Left lung (tissue), 4 donors: ENCODE measurements at regions not wholly inside any gene's neighbourhood (a gene's known extent, or its start where the extent isn't known, plus 50 kb on each side); places are given as distances from the start of the nearest gene placed in this dataset.
A peak's percentile ranks its signal among the peaks of the same experiment; 100 is the strongest.

ENCODE experiments used
- ATAC-seq: fragments of 200-7000 bp; cut with Tn5 transposase; one replicate; pipeline ENCODE4 v1.9.1; 2020; ENCODE audit warnings: moderate library complexity
- DNase-seq, 4 donors: peaks; one replicate each; pipeline ENCODE4 v3.0.0-alpha.2; 2013 to 2020
- H3K27ac ChIP-seq, 2 donors: fragments of 200-600 bp; sonication (generic) in 1 of 2; one replicate each; pipeline versions ENCODE4 v1.5.0 to v1.8.0; 2020 to 2021
- H3K27me3 ChIP-seq, 2 donors: fragments of 200-600 bp; sonication (generic) in 1 of 2; one replicate each; pipeline versions ENCODE4 v1.5.0 to v1.8.0; 2020 to 2021
- H3K36me3 ChIP-seq, 2 donors: fragments of 200-600 bp; sonication (generic) in 1 of 2; one replicate each; pipeline versions ENCODE4 v1.5.0 to v1.8.0; 2020 to 2021
- H3K4me1 ChIP-seq, 2 donors: fragments of 200-600 bp; one replicate each; pipeline ENCODE4 v1.8.0; 2021
- H3K4me3 ChIP-seq, 2 donors: fragments of 200-600 bp; sonication (generic) in 1 of 2; one replicate each; pipeline versions ENCODE4 v1.5.0 to v1.8.0; 2020 to 2021; ENCODE audit warnings: mild to moderate bottlenecking in 1 of 2
- H3K9me3 ChIP-seq, 2 donors: fragments of 200-600 bp; sonication (generic) in 1 of 2; one replicate each; pipeline versions ENCODE4 v1.5.0 to v1.8.0; 2020 to 2021
- intact Hi-C, 2 donors: fragments of 100-400 bp; cut with DNase I; formaldehyde crosslinking; loops; one replicate each; pipeline versions ENCODE4 v1.11.2 to v1.14.2; 2022
- TF ChIP-seq, protein P1 (sequence below), 2 donors: fragments of 200-600 bp; sonication (generic) in 1 of 2; IDR thresholded peaks; one replicate each; pipeline versions ENCODE4 v1.5.0 to v1.8.0; 2021; ENCODE audit warnings: antibody characterized with exemption in 2 of 2
- donor health status: DM: no; HTN: yes; CAD: no.
- donor health status: DM: no; HTN: no; CAD: no.

DNA sequence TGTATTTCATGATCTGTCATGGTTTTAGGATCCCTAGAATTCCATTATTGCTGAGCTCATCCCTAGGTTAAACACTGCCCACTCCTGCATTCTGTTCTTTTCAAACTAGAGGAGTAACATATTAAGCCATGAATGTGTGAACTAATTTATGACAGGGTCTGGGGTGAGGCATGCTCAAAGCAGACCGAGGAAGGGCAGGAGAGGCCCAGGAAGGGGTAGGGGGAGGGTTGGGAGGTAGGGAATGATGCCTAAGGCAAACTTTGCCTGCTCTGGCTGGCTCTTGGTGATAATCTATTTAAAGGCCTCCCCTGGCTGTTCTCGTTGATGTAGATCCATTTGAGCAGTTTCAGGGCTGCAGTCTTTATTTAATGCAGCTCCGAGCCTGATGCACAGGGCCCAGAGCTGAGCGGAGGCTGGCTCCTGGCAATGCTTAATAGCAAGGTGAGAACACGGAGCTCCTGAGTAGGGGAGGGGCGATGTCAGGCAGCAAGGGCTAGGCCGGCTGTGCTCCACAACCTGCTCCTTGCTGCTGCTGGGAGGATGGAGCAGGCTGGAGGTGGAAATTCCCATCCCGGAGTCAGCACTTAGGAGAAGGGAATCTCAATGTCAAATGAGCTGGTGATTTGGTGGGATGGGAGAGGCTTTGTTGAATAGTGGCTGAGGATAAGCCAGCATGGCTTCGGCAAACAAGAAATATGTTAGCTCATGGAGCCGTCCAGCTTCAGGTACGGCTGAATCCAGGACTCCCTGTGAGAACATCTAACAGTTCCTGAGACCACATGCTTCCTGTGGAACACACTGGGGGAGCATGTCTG lies 73.2 kb upstream of the UNC5A start:
- ATAC-seq (no peak), DNase-seq (peak in 2 of 4 donors; percentile 6 to 28)
- H3K27me3 ChIP-seq: peaks cover 41 to 100% of the 10 kb centered on the region in 2 donors
- H3K27ac ChIP-seq: no peak overlapping the region
- no peak overlapping the region for H3K4me3 ChIP-seq
- H3K36me3 ChIP-seq: no peaks in the 10 kb centered on the region
- no peaks in the 10 kb centered on the region for H3K4me1 ChIP-seq
- intact Hi-C loops: no loop called here
- H3K9me3 ChIP-seq: no peaks in the 10 kb centered on the region
- TF ChIP-seq, protein P1, sequence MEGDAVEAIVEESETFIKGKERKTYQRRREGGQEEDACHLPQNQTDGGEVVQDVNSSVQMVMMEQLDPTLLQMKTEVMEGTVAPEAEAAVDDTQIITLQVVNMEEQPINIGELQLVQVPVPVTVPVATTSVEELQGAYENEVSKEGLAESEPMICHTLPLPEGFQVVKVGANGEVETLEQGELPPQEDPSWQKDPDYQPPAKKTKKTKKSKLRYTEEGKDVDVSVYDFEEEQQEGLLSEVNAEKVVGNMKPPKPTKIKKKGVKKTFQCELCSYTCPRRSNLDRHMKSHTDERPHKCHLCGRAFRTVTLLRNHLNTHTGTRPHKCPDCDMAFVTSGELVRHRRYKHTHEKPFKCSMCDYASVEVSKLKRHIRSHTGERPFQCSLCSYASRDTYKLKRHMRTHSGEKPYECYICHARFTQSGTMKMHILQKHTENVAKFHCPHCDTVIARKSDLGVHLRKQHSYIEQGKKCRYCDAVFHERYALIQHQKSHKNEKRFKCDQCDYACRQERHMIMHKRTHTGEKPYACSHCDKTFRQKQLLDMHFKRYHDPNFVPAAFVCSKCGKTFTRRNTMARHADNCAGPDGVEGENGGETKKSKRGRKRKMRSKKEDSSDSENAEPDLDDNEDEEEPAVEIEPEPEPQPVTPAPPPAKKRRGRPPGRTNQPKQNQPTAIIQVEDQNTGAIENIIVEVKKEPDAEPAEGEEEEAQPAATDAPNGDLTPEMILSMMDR (IDR thresholded peaks at IDR 0.05): no peak

DNA sequence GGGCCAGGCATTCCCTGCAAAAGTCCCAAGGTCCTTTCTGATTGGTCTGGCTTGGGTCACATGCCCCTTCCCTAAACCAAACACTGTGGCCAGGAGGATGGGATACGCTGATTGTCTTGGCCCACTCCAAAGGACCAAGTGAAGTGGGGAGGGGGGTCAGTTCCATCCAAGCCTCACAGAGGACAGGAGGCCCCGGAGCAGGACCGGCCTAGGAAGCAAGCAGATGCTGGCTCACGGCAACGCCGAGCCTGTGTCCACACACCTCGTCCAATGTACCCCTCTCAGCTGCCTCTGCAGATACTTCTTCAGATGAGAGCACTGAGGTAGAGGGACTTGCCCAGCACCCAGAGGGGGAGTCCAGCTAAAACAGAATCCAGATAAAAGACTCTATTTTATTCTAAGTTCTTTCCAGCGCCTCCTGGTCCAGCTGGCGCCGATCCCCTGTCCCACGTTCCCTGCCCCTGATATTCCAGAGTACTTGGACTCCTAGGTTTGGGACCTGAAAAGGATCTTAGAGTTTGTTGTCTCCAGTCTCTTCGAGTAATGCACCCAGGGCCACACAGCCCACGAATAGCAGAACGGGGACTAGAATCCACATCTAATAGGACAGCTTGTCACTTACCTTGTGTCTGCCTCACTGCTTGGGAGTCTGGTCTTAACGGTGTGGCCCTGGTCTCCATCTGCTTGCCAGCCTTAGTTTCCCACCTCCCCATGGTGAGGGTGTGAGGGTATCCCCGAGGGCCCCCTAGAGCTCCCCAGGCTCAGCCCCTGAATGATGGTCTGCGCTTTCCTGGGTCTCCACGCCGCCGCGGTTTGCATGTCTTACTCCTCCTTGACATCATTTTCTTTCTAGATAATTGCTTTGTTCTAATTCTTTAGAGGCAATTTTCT lies 72.4 kb upstream of the UNC5A start:
- no peak overlapping the region for H3K27ac ChIP-seq
- peaks cover 48 to 100% of the 10 kb centered on the region in 2 donors for H3K27me3 ChIP-seq
- no peaks in the 10 kb centered on the region for H3K4me1 ChIP-seq
- intact Hi-C loops: no loop called here
- peak in 1 of 4 donors; percentile 19 for DNase-seq
- no peak for ATAC-seq
- no peaks in the 10 kb centered on the region for H3K9me3 ChIP-seq
- no peak overlapping the region for H3K4me3 ChIP-seq
- TF ChIP-seq, protein P1 (IDR thresholded peaks at IDR 0.05): no peak
- H3K36me3 ChIP-seq: no peaks in the 10 kb centered on the region

DNA sequence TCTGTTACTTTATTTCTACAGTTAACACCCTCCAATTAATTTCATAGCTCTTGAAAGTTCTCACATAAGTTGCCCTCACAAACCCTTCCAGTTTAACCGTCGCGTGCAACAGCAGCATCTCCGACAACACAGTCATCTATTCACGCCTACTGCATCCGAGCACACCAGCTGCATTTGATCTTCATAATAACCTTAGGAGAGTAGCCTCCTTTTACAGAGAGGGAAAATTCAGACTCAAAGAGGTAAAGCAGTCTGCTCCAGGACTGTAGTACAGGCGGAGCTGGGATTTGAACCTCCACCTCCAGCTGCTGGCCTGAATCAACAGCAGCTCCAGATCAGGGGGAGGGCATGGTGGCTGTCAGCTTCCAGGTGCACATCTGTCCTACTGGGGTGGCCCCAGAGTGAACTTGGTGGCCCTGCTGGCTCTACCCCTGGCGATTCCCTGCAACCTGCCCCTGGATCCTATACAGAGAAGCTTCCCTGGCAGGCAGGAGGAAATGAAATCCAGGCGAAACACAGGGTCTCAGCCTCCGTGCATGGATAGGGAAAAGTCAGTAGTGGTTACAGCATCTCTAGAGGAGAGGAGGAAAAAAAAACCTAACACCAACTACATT lies 71.6 kb upstream of the UNC5A start:
- TF ChIP-seq, protein P1 (IDR thresholded peaks at IDR 0.05): no peak

DNA sequence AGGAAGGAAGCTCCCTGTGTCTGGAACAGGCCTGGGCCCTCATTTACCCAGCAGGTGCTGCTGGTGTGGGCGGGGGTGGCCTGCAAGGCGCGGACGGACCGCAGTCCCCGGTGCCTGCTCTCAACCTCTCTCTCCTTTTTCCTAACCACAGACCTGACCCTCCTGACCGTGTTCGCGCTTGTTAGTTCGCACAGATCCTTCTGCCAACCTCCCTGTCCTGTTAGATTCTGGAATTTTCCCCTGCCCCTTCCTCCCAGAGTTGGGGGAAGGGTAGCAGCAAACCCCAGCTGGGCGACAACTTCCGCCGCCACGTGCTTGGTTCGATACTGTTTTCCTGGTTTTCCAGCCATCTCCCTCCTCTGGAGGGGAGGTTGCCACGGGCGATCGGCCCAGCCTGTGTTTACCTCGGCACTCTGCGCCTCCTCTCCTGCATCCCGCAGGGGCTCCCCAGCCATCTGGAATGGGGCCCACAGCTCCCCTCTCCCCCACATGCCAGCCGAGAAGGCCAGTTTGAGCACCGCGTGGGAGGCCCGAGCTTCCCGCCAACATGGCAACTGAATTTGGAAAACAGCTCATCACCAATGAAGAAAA lies 70.8 kb upstream of the UNC5A start:
- H3K9me3 ChIP-seq: no peaks in the 10 kb centered on the region
- peaks cover 0 to 5% of the 10 kb centered on the region in 2 donors for H3K4me1 ChIP-seq
- ATAC-seq: no peak
- peak in 1 of 4 donors; percentile 16 for DNase-seq
- TF ChIP-seq, protein P1 (IDR thresholded peaks at IDR 0.05): no peak
- no peak overlapping the region for H3K27ac ChIP-seq
- peaks cover 64 to 100% of the 10 kb centered on the region in 2 donors for H3K27me3 ChIP-seq
- no peaks in the 10 kb centered on the region for H3K36me3 ChIP-seq
- intact Hi-C loops: no loop called here
- H3K4me3 ChIP-seq: no peak overlapping the region

More for the DNA sequence above, 71.6 kb upstream of the UNC5A start:
- no peak for ATAC-seq
- no peaks in the 10 kb centered on the region for H3K36me3 ChIP-seq
- no peaks in the 10 kb centered on the region for H3K9me3 ChIP-seq
- peak in 1 of 4 donors; percentile 23 for DNase-seq
- H3K27ac ChIP-seq: no peak overlapping the region
- peaks cover 0 to 5% of the 10 kb centered on the region in 2 donors for H3K4me1 ChIP-seq
- intact Hi-C loops: no loop called here
- peaks cover 55 to 100% of the 10 kb centered on the region in 2 donors for H3K27me3 ChIP-seq
- H3K4me3 ChIP-seq: no peak overlapping the region
